Activated T-helper 2 cell treated with anti-CD3 and anti-CD28 coated beads, Interferon-gamma antibody, Interleukin-2, Interleukin-4, amounts not matched to agents 10 μg/mL and 5 μg/mL and 100 μg/mL, durations not matched to agents 14 hours and 24 hours and 36 hours (primary cell): ENCODE measurements at regions not wholly inside any gene's neighbourhood (a gene's known extent, or its start where the extent isn't known, plus 50 kb on each side); places are given as distances from the start of the nearest gene placed in this dataset.

Source experiments
- DNase-seq: peaks from one replicate; pipeline ENCODE4 v3.0.0; 2021; ENCODE audit warnings: low spot score
- H3K27ac Mint-ChIP-seq: one replicate; pipeline ENCODE4 v1.8.0; 2021; ENCODE audit warnings: mixed read lengths
- H3K27me3 Mint-ChIP-seq: one replicate; pipeline ENCODE4 v1.8.0; 2021; ENCODE audit warnings: low read depth, mixed read lengths
- H3K36me3 Mint-ChIP-seq: one replicate; pipeline ENCODE4 v1.8.0; 2021; ENCODE audit warnings: low read depth, mixed read lengths
- H3K4me1 Mint-ChIP-seq: one replicate; pipeline ENCODE4 v1.8.0; 2021; ENCODE audit warnings: low read depth, mixed read lengths
- H3K4me3 Mint-ChIP-seq: one replicate; pipeline ENCODE4 v1.8.0; 2021; ENCODE audit warnings: low read depth, mild to moderate bottlenecking, moderate library complexity, mixed read lengths
- H3K9me3 Mint-ChIP-seq: one replicate; pipeline ENCODE4 v1.8.0; 2021; ENCODE audit warnings: mixed read lengths
- intact Hi-C: fragments of 100-400 bp; cut with micrococcal nuclease; formaldehyde crosslinking; loops from one replicate; pipeline ENCODE4 v1.15.1; 2023

DNA sequence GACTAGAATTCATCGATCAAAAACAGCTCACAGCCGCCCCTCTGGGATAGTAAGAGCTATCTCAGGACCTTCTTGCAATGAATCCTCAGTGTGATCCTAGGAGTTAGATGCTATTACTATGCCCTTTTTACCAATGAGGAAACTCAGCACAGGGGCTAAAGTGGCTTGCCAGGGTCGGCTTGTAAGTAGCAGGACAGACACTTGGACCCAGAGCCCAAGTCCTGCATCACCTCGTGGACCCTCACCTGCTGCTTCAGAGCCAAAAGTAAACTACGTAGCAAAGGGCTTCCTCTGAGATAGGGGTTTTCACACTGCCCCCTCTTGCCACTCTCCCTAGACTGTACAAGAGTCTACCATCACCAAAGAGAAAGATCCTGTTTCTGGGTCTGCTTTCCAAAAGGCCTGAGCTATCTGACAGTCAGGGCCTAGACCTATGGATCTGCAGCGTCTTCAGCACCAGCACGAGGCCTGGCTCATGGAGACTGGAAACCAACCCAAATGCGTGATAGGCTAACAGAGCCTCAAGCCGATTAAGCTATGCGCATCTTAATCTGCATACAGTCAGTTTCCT, 172.3 kb downstream of the ANKRD60 start:
- Mint-ChIP-seq H3K27me3 (peaks cover 3% of the 10 kb centered on the region), H3K4me3 (no peak overlapping the region), H3K4me1 (no peaks in the 10 kb centered on the region), H3K9me3 (peaks cover 5% of the 10 kb centered on the region), H3K27ac (no peak overlapping the region), H3K36me3 (no peaks in the 10 kb centered on the region)
- no peak for DNase-seq
- intact Hi-C loops = no loop called here

DNA sequence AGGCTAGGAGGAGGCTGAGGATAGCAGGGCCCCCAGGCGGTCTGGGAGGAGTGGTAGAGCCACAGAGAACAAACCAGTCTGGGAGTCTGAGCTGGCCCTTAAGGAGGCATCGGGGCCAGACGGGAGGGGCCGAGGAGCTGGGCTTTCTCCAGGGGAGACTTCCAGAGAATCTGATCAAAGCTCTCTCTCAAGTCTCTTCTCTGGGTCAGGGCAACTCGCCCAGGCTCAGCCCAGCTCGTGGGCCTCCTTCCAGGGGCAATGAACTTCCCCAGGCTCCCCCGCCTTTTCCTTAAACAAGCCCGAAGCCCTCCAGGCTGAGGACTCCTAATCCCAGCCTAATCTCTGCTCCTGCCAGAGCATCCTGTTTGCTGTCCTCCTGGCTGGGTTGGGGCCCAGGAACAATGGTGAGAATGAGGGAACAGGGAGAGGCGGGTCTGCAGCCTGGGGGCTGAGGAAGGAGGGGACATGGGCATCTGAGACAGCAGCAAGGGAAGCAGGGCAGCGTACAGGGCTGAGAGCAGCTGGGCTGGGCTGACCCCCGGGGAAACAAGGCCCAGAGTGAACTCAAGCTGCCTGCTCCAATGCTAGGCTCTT, 173.6 kb downstream of the ANKRD60 start:
- Mint-ChIP-seq H3K27ac (no peak overlapping the region), H3K4me3 (no peak overlapping the region), H3K36me3 (no peaks in the 10 kb centered on the region), H3K27me3 (peaks cover 3% of the 10 kb centered on the region), H3K9me3 (peaks cover 10% of the 10 kb centered on the region), H3K4me1 (no peaks in the 10 kb centered on the region)
- DNase-seq = no peak
- intact Hi-C loops = no loop called here

GRCh38 chr20:58054082-58054779, 174.2 kb downstream of the ANKRD60 start:
- DNase-seq = no peak
- Mint-ChIP-seq H3K36me3 (no peaks in the 10 kb centered on the region), H3K4me3 (no peak overlapping the region), H3K9me3 (peaks cover 10% of the 10 kb centered on the region), H3K4me1 (no peaks in the 10 kb centered on the region), H3K27ac (no peak overlapping the region), H3K27me3 (peaks cover 1% of the 10 kb centered on the region)
- intact Hi-C loops = no loop called here

- H3K4me1 Mint-ChIP-seq = no peaks in the 10 kb centered on the region
- H3K36me3 Mint-ChIP-seq = no peaks in the 10 kb centered on the region
- no peaks in the 10 kb centered on the region for H3K27me3 Mint-ChIP-seq
- H3K9me3 Mint-ChIP-seq = peaks cover 10% of the 10 kb centered on the region
- no peak overlapping the region for H3K4me3 Mint-ChIP-seq
- intact Hi-C loops = no loop called here
- H3K27ac Mint-ChIP-seq = no peak overlapping the region
- no peak for DNase-seq
These were observed 174.9 kb downstream of the ANKRD60 start for GRCh38 chr20:58053391-58054055.

DNA sequence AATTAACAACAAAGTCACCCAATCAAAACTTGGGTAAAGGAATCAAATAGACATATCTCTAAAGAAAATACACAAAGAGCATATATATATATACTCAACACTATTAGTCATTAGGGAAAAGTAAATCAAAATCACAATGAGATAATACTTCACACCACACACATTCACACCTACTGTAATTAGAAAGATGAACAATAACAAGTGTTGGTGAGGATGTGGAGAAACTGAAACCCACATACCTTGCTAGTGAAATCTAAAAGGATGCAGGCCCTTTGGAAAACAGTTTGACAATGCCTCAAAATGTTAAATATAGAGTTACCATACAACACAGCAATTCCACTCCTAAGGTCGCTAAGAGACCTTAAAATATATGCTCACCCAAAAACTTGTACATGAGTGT, 177.1 kb downstream of the ANKRD60 start:
- no peak overlapping the region for H3K4me3 Mint-ChIP-seq
- DNase-seq = no peak
- intact Hi-C loops = no loop called here
- no peaks in the 10 kb centered on the region for H3K36me3 Mint-ChIP-seq
- no peaks in the 10 kb centered on the region for H3K27me3 Mint-ChIP-seq
- no peak overlapping the region for H3K27ac Mint-ChIP-seq
- peaks cover 10% of the 10 kb centered on the region for H3K9me3 Mint-ChIP-seq
- no peaks in the 10 kb centered on the region for H3K4me1 Mint-ChIP-seq

GRCh38 chr20:58048096-58048702, 180.3 kb downstream of the ANKRD60 start:
- no peak overlapping the region for H3K4me3 Mint-ChIP-seq
- H3K4me1 Mint-ChIP-seq = no peaks in the 10 kb centered on the region
- DNase-seq = no peak
- no peak overlapping the region for H3K27ac Mint-ChIP-seq
- intact Hi-C loops = no loop called here
- no peaks in the 10 kb centered on the region for H3K36me3 Mint-ChIP-seq
- H3K9me3 Mint-ChIP-seq = peaks cover 10% of the 10 kb centered on the region
- H3K27me3 Mint-ChIP-seq = no peaks in the 10 kb centered on the region

DNA sequence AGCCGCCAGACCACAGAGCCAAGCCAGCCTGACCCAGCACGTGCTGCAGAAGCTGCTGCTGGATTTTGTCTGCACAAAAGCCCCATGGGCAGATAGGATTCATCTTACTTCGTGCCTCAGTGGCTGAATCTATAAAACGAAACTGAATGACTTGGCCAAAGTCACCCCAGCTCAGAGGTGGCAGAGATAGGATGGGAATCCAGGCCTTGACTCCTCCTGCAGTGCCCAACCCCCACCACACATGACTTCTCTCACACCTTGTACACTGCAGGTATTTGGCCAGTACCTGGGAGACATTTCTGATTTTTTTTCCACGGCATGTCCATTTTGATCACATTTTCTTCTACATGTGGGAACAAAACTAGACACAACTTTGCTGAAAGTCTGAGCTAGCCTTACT, 182.1 kb downstream of the ANKRD60 start:
- Mint-ChIP-seq H3K27me3 (no peaks in the 10 kb centered on the region), H3K9me3 (peaks cover 5% of the 10 kb centered on the region), H3K27ac (no peak overlapping the region), H3K4me3 (no peak overlapping the region), H3K36me3 (no peaks in the 10 kb centered on the region), H3K4me1 (no peaks in the 10 kb centered on the region)
- intact Hi-C loops = no loop called here
- DNase-seq = no peak

GRCh38 chr20:58045579-58045978, 182.9 kb downstream of the ANKRD60 start:
- H3K36me3 Mint-ChIP-seq = no peaks in the 10 kb centered on the region
- H3K27me3 Mint-ChIP-seq = no peaks in the 10 kb centered on the region
- no peak overlapping the region for H3K27ac Mint-ChIP-seq
- H3K9me3 Mint-ChIP-seq = peaks cover 3% of the 10 kb centered on the region
- no peak for DNase-seq
- H3K4me1 Mint-ChIP-seq = no peaks in the 10 kb centered on the region
- intact Hi-C loops = no loop called here
- H3K4me3 Mint-ChIP-seq = no peak overlapping the region

GRCh38 chr20:58044931-58045555, 183.4 kb downstream of the ANKRD60 start:
- no peaks in the 10 kb centered on the region for H3K4me1 Mint-ChIP-seq
- no peak overlapping the region for H3K27ac Mint-ChIP-seq
- H3K4me3 Mint-ChIP-seq = no peak overlapping the region
- no peaks in the 10 kb centered on the region for H3K36me3 Mint-ChIP-seq
- no peak for DNase-seq
- H3K27me3 Mint-ChIP-seq = no peaks in the 10 kb centered on the region
- H3K9me3 Mint-ChIP-seq = no peaks in the 10 kb centered on the region
- intact Hi-C loops = no loop called here

DNA sequence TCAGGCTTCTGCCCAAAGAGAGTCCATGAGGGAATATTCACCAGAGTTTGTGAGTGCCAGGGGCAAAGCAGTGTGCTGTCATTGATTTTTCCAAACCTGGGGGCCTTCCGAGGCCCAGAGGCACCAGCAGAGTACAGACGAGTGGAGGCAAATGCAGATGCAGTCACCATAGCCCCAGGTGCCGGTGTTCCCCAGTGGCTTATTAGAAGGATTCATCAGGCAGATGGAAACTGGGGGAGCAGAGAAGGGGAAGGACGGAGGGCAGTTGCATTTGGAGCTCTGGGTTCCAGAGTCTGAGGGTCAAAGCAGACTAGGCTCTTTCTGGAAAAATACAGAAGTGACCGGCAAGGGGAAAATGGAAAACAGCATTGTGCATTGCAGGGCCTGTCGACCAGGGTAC, 184.2 kb downstream of the ANKRD60 start:
- Mint-ChIP-seq H3K9me3 (no peaks in the 10 kb centered on the region), H3K4me3 (no peak overlapping the region), H3K27ac (no peak overlapping the region), H3K4me1 (no peaks in the 10 kb centered on the region), H3K36me3 (no peaks in the 10 kb centered on the region), H3K27me3 (no peaks in the 10 kb centered on the region)
- no peak for DNase-seq
- intact Hi-C loops = no loop called here

DNA sequence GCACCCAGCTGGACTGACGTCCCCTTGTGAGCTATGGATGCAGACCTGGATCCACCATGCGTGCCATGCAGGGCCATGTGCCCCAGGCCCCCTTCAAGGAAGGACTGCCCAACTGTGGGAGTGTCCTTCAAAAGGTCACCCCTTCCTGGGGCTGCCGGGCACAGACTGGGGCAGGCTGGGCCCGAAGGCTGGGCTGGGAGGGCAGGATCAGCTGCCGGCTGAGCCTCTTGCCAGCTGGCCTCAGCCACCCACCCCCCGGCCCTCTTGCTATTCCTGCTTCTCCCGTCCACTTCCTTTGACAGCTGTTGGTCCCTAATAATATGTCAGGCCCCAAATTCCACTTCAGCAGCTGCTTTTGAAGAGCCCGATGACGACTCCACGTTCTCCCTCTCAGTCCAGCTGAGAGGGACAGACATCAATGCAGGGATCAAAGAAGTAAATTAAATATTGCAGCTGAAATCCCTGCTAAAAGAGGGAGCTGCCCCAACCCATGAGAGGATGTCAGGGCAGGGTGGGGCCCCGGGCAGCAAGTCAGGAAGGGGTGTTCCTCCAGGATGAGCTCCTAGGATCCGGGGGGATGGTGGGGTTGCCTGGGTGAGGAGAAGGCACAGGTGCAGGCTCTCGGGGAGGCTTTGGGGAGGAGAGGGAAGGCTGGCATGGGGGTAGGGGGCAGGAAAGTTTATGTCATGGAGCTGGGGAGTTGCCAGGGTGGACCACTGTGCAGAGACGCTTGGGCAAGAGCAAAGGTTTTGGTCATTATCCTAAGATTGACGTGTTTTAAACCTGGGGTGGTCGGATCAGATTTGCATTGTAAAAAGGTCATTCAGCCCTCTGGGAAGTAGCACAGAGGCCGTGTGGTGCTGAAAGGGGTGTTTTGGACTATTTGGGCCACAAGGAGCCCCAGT, 185.0 kb downstream of the ANKRD60 start:
- DNase-seq = no peak
- Mint-ChIP-seq H3K9me3 (no peaks in the 10 kb centered on the region), H3K36me3 (no peaks in the 10 kb centered on the region), H3K4me1 (no peaks in the 10 kb centered on the region), H3K27me3 (no peaks in the 10 kb centered on the region), H3K27ac (no peak overlapping the region), H3K4me3 (no peak overlapping the region)
- intact Hi-C loops = no loop called here

DNA sequence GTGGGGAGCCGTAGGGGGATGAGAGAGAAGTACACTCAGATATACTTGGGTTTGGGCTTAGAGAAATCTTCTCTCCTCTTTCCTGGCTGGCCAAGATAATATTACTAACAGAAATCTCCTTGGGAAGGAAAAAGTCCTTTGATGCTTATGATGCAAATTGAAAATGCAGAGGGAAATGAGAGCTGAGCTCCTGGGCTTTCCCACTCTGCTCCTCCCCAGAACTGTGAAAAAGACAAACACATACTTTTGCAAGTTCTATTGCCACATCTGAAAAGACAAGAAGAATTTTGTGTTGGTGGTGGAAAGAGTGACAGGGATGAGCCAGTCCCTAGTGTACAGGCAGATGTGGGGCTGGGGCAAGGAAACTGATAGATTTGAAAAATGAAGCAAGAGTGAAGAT, 185.9 kb downstream of the ANKRD60 start:
- Mint-ChIP-seq H3K27ac (no peak overlapping the region), H3K27me3 (no peaks in the 10 kb centered on the region), H3K4me1 (no peaks in the 10 kb centered on the region), H3K36me3 (no peaks in the 10 kb centered on the region), H3K4me3 (no peak overlapping the region), H3K9me3 (no peaks in the 10 kb centered on the region)
- no peak for DNase-seq
- intact Hi-C loops = no loop called here
